ENCODE measurements at regions not wholly inside any gene's neighbourhood (a gene's known extent, or its start where the extent isn't known, plus 50 kb on each side); places are given as distances from the start of the nearest gene placed in this dataset.

DNA sequence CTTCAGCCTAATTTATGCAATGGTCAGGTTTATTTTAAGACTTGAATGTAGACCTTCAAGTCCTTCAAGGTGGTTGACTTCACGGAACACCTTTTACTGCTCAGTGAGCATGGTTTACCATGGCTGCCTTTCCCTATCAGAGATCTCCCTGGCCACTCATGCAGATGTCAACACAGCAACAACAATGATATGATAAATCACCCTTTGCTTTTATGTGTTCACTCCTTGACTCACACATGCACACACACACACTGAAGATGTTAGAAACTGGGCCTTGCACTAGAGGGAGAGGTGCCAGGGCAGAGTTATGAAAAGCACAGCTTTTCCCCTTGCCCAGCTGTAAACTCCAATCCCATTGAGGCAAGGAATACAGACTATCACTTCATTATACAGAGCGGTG, 134.4 kb downstream of the WNT5A start:
- Histone ChIP-seq H2AFZ (ENCODE audit: low read length) (no peak overlapping the region), H3K9ac (ENCODE audit: low read length) (no peak overlapping the region), H3K4me1 (ENCODE audit: insufficient read depth, low read length, severe bottlenecking) (no peaks in the 10 kb centered on the region), H3K27ac (ENCODE audit: low read depth, low read length, poor library complexity, severe bottlenecking) (no peak overlapping the region), H3K79me2 (ENCODE audit: insufficient read depth, low read length) (no peaks in the 10 kb centered on the region), H3K9me3 (ENCODE audit: low read length) (no peaks in the 10 kb centered on the region), H3K9me2 (ENCODE audit: low read depth, low read length) (no peaks in the 10 kb centered on the region), H3F3A (ENCODE audit: insufficient read depth, low read length) (no peaks in the 10 kb centered on the region), H3K4me2 (ENCODE audit: low read length) (no peak overlapping the region), H3K27me3 (ENCODE audit: insufficient read depth, low read length) (no peaks in the 10 kb centered on the region), H3K36me3 (ENCODE audit: insufficient read depth, low read length) (no peaks in the 10 kb centered on the region), H3K4me3 (ENCODE audit: low read depth, low read length, poor library complexity, severe bottlenecking) (no peak overlapping the region), H4K20me1 (ENCODE audit: insufficient read depth, low read length) (no peaks in the 10 kb centered on the region)
- TF ChIP-seq EZH2 (IDR thresholded peaks at IDR 0.05; ENCODE audit: borderline replicate concordance, low read length): no peak
- TF ChIP-seq, protein P1, sequence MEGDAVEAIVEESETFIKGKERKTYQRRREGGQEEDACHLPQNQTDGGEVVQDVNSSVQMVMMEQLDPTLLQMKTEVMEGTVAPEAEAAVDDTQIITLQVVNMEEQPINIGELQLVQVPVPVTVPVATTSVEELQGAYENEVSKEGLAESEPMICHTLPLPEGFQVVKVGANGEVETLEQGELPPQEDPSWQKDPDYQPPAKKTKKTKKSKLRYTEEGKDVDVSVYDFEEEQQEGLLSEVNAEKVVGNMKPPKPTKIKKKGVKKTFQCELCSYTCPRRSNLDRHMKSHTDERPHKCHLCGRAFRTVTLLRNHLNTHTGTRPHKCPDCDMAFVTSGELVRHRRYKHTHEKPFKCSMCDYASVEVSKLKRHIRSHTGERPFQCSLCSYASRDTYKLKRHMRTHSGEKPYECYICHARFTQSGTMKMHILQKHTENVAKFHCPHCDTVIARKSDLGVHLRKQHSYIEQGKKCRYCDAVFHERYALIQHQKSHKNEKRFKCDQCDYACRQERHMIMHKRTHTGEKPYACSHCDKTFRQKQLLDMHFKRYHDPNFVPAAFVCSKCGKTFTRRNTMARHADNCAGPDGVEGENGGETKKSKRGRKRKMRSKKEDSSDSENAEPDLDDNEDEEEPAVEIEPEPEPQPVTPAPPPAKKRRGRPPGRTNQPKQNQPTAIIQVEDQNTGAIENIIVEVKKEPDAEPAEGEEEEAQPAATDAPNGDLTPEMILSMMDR (IDR thresholded peaks at IDR 0.05; ENCODE audit: low read length): no peak

DNA sequence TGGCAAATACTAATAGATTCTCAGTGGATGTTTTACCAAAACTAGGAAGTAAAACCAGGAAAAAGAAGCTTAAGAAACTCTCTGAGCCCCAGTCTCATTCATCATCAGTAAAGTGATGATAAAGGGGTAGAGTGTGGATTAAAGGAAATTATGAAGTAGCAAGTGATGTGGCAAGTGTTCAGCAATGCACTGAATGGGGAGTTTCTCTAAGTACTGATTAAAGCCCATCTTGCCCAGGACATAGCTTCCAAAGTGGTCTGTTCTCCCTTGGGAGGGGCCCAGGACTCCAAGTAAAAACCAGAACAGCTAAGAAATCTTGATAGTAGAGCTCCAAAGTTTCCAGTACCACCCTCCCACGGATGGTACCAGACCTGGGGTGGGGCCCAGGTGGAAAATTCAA, 137.3 kb downstream of the WNT5A start:
- Histone ChIP-seq H3K27me3 (ENCODE audit: insufficient read depth, low read length) (no peaks in the 10 kb centered on the region), H3K79me2 (ENCODE audit: insufficient read depth, low read length) (no peaks in the 10 kb centered on the region), H3F3A (ENCODE audit: insufficient read depth, low read length) (no peaks in the 10 kb centered on the region), H3K36me3 (ENCODE audit: insufficient read depth, low read length) (no peaks in the 10 kb centered on the region), H3K4me3 (ENCODE audit: low read depth, low read length, poor library complexity, severe bottlenecking) (no peak overlapping the region), H3K9ac (ENCODE audit: low read length) (no peak overlapping the region), H3K9me2 (ENCODE audit: low read depth, low read length) (no peaks in the 10 kb centered on the region), H4K20me1 (ENCODE audit: insufficient read depth, low read length) (no peaks in the 10 kb centered on the region), H3K4me1 (ENCODE audit: insufficient read depth, low read length, severe bottlenecking) (no peaks in the 10 kb centered on the region), H2AFZ (ENCODE audit: low read length) (no peak overlapping the region), H3K9me3 (ENCODE audit: low read length) (no peaks in the 10 kb centered on the region), H3K4me2 (ENCODE audit: low read length) (no peak overlapping the region), H3K27ac (ENCODE audit: low read depth, low read length, poor library complexity, severe bottlenecking) (no peak overlapping the region)
- TF ChIP-seq, protein P1 (IDR thresholded peaks at IDR 0.05; ENCODE audit: low read length): no peak
- no peak for TF ChIP-seq EZH2 (IDR thresholded peaks at IDR 0.05; ENCODE audit: borderline replicate concordance, low read length)

GRCh38 chr3:55343486-55344357, 143.4 kb downstream of the WNT5A start:
- no peaks in the 10 kb centered on the region for H4K20me1 ChIP-seq (ENCODE audit: insufficient read depth, low read length)
- H3F3A ChIP-seq (ENCODE audit: insufficient read depth, low read length): no peaks in the 10 kb centered on the region
- H3K36me3 ChIP-seq (ENCODE audit: insufficient read depth, low read length): no peaks in the 10 kb centered on the region
- H3K9me2 ChIP-seq (ENCODE audit: low read depth, low read length): no peaks in the 10 kb centered on the region
- no peaks in the 10 kb centered on the region for H3K9me3 ChIP-seq (ENCODE audit: low read length)
- H3K9ac ChIP-seq (ENCODE audit: low read length): no peak overlapping the region
- no peak overlapping the region for H3K4me3 ChIP-seq (ENCODE audit: low read depth, low read length, poor library complexity, severe bottlenecking)
- no peak overlapping the region for H2AFZ ChIP-seq (ENCODE audit: low read length)
- no peaks in the 10 kb centered on the region for H3K27me3 ChIP-seq (ENCODE audit: insufficient read depth, low read length)
- H3K27ac ChIP-seq (ENCODE audit: low read depth, low read length, poor library complexity, severe bottlenecking): no peak overlapping the region
- H3K4me2 ChIP-seq (ENCODE audit: low read length): no peak overlapping the region
- no peaks in the 10 kb centered on the region for H3K79me2 ChIP-seq (ENCODE audit: insufficient read depth, low read length)
- H3K4me1 ChIP-seq (ENCODE audit: insufficient read depth, low read length, severe bottlenecking): no peaks in the 10 kb centered on the region
- no peak for TF ChIP-seq EZH2 (IDR thresholded peaks at IDR 0.05; ENCODE audit: borderline replicate concordance, low read length)
- TF ChIP-seq, protein P1 (IDR thresholded peaks at IDR 0.05; ENCODE audit: low read length): no peak

Data from OCI-LY1 (cell line).